Spleen (tissue), 11 donors: ENCODE measurements at regions not wholly inside any gene's neighbourhood (a gene's known extent, or its start where the extent isn't known, plus 50 kb on each side); places are given as distances from the start of the nearest gene placed in this dataset.
"Not testable (repeated sequence)": the region's sequence is repeated elsewhere in the genome, so short reads cannot be mapped to it uniquely, and the experiment has no call there.

ENCODE experiments used
- DNase-seq: peaks from one replicate; pipeline ENCODE4 v3.0.0-alpha.2; 2020
- H3K27ac ChIP-seq, 8 donors: fragments of 200-600 bp; sonication (generic) in 7 of 8; 1 replicate in 4 of 8; 2 replicates in 4 of 8; pipeline versions ENCODE4 v1.5.0 to v1.8.0; 2016 to 2021; ENCODE audit warnings: inconsistent platforms in 4 of 8, mild to moderate bottlenecking in 4 of 8, moderate library complexity in 1 of 8
- H3K27me3 ChIP-seq, 7 donors: fragments of 200-600 bp; sonication (generic) in 6 of 7; replicated peaks in 1 of 7; 1 replicate in 4 of 7; 2 replicates in 3 of 7; pipeline versions ENCODE4 v1.5.0 to v1.8.0; 2016 to 2021; ENCODE audit warnings: inconsistent platforms in 3 of 7, mild to moderate bottlenecking in 1 of 7
- H3K36me3 ChIP-seq, 6 donors: fragments of 200-600 bp; sonication (generic) in 5 of 6; 1 replicate in 4 of 6; 2 replicates in 2 of 6; pipeline versions ENCODE4 v1.5.0 to v1.8.0; 2016 to 2021; ENCODE audit warnings: inconsistent platforms in 2 of 6
- H3K4me1 ChIP-seq, 6 donors: fragments of 200-600 bp; sonication (generic) in 5 of 6; 1 replicate in 3 of 6; 2 replicates in 3 of 6; pipeline versions ENCODE4 v1.5.0 to v1.8.0; 2016 to 2021; ENCODE audit warnings: inconsistent platforms in 3 of 6
- H3K4me3 ChIP-seq, 8 donors: fragments of 200-600 bp; sonication (generic) in 7 of 8; 1 replicate in 4 of 8; 2 replicates in 4 of 8; pipeline versions ENCODE4 v1.5.0 to v1.8.0; 2016 to 2021; ENCODE audit warnings: inconsistent platforms in 4 of 8, mild to moderate bottlenecking in 4 of 8, moderate library complexity in 2 of 8
- H3K9me3 ChIP-seq, 8 donors: fragments of 200-600 bp; sonication (generic) in 7 of 8; 1 replicate in 4 of 8; 2 replicates in 4 of 8; pipeline versions ENCODE4 v1.5.0 to v1.8.0; 2016 to 2021; ENCODE audit warnings: inconsistent platforms in 4 of 8
- POLR2A ChIP-seq, 3 donors: fragments of 450-650 bp; IDR thresholded peaks; one replicate each; pipeline ENCODE4 v1.5.1; 2017; ENCODE audit warnings: antibody characterized with exemption in 3 of 3, mild to moderate bottlenecking in 1 of 3
- POLR2AphosphoS5 ChIP-seq, 3 donors: sonication (generic); formaldehyde crosslinking; IDR thresholded peaks; one replicate each; pipeline ENCODE4 v1.5.1; 2017; ENCODE audit warnings: antibody characterized with exemption in 3 of 3
- WGBS, 5 donors: extraction: QIAGEN DNeasy Blood & Tissue Kit in 3 of 5; methylation state at CpG; one replicate each; pipeline versions ENCODE4 v1.1.5 to v1.1.7; 2013 to 2018; 5-methylcytosine and 5-hydroxymethylcytosine counted together
- intact Hi-C: fragments of 100-400 bp; cut with DNase I; formaldehyde crosslinking; loops from one replicate; pipeline ENCODE4 v1.15.0; 2023; ENCODE audit warnings: low total_unique reads
- TF ChIP-seq, protein P1 (sequence below), 11 experiments: fragments of 200-600 bp in 7 of 11; fragments of 450-650 bp in 4 of 11; sonication (generic) in 4 of 11; IDR thresholded peaks in 8 of 11; conservative IDR thresholded peaks in 3 of 11; 1 replicate in 7 of 11; 2 replicates in 4 of 11; pipeline versions ENCODE4 v1.4.0 to v1.8.0; 2016 to 2021; ENCODE audit warnings: antibody characterized with exemption in 11 of 11, inconsistent platforms in 4 of 11, mild to moderate bottlenecking in 1 of 11
- donor health status: healthy with polysubstance abuse.
- donor health status: DM: no; HTN: no; CAD: no; lungs with moderate emphysema.
- donor health status: DM: no; HTN: no; CAD: no.
- donor health status: Bipolar disorder and iron deficiency.
- donor health status: healthy.
- donor health status: DM: no; HTN: no; CAD: no.
- donor health status: DM: yes; HTN: yes; CAD: no.

- DNase-seq = no peak
- intact Hi-C loops = no loop called here
- no peaks in the 10 kb centered on the region for H3K27me3 ChIP-seq
- no peak overlapping the region for H3K27ac ChIP-seq
- WGBS, 5 donors = 81 to 89% (median 86%) methylated on average over 6 of the region's 6 CpGs
- H3K36me3 ChIP-seq = no peaks in the 10 kb centered on the region
- TF ChIP-seq POLR2AphosphoS5 (IDR thresholded peaks at IDR 0.05) (no peak), POLR2A (IDR thresholded peaks at IDR 0.05) (no peak)
- TF ChIP-seq, protein P1, sequence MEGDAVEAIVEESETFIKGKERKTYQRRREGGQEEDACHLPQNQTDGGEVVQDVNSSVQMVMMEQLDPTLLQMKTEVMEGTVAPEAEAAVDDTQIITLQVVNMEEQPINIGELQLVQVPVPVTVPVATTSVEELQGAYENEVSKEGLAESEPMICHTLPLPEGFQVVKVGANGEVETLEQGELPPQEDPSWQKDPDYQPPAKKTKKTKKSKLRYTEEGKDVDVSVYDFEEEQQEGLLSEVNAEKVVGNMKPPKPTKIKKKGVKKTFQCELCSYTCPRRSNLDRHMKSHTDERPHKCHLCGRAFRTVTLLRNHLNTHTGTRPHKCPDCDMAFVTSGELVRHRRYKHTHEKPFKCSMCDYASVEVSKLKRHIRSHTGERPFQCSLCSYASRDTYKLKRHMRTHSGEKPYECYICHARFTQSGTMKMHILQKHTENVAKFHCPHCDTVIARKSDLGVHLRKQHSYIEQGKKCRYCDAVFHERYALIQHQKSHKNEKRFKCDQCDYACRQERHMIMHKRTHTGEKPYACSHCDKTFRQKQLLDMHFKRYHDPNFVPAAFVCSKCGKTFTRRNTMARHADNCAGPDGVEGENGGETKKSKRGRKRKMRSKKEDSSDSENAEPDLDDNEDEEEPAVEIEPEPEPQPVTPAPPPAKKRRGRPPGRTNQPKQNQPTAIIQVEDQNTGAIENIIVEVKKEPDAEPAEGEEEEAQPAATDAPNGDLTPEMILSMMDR (IDR thresholded peaks at IDR 0.05 in 8 of 11, conservative IDR thresholded peaks at IDR 0.05 in 3 of 11) = no peak
- H3K9me3 ChIP-seq = peaks cover 0 to 9% (median 0%) of the 10 kb centered on the region in 8 donors
- no peaks in the 10 kb centered on the region for H3K4me1 ChIP-seq
- no peak overlapping the region for H3K4me3 ChIP-seq
These were observed 679.7 kb upstream of the SOX9 start for GRCh38 chr17:71441098-71441497.

DNA sequence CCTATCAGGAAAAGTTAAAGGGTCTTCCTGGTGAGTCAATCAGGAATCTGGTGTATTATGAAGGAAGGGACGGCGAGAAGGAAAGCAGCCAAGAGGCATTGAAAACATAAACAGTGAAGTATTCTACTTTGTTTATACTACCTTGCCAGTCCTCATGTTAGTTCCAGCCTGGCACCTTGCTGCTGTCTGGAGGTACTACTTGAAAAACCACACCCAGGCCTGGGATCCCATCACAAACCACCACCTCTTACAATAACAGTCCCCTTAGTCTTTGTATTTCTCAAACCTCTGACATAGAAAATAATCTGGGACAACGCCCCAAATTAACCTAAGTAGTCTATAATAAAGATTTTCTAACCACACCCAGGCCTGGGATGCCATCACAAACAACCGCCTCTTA is 676.7 kb upstream of the SOX9 start:
- H3K27ac ChIP-seq = no peak overlapping the region
- 71 to 83% (median 82%) methylated on average over 4 of the region's 4 CpGs for WGBS, 5 donors
- peaks cover 0 to 9% (median 0%) of the 10 kb centered on the region in 8 donors for H3K9me3 ChIP-seq

GRCh38 chr17:71446645-71447437 is 674.0 kb upstream of the SOX9 start:
- H3K4me1 ChIP-seq = no peaks in the 10 kb centered on the region
- H3K27me3 ChIP-seq = no peaks in the 10 kb centered on the region
- H3K27ac ChIP-seq = no peak overlapping the region
- no peak for TF ChIP-seq POLR2AphosphoS5 (IDR thresholded peaks at IDR 0.05)
- TF ChIP-seq POLR2A (IDR thresholded peaks at IDR 0.05) = no peak
- TF ChIP-seq, protein P1 (IDR thresholded peaks at IDR 0.05 in 8 of 11, conservative IDR thresholded peaks at IDR 0.05 in 3 of 11) = no peak
- intact Hi-C loops = no loop called here
- H3K36me3 ChIP-seq = no peaks in the 10 kb centered on the region
- WGBS, 5 donors = 72 to 86% (median 81%) methylated on average over 2 of the region's 2 CpGs
- H3K4me3 ChIP-seq = no peak overlapping the region
- DNase-seq = no peak
- H3K9me3 ChIP-seq = no peaks in the 10 kb centered on the region

More for the DNA sequence above, 676.7 kb upstream of the SOX9 start:
- Histone ChIP-seq H3K36me3 (no peaks in the 10 kb centered on the region), H3K4me1 (no peaks in the 10 kb centered on the region), H3K4me3 (no peak overlapping the region), H3K27me3 (no peaks in the 10 kb centered on the region)
- intact Hi-C loops = no loop called here
- no peak for DNase-seq
- no peak for TF ChIP-seq POLR2AphosphoS5 (IDR thresholded peaks at IDR 0.05)

- 84 to 91% (median 88%) methylated on average over 3 of the region's 3 CpGs for WGBS, 5 donors
- TF ChIP-seq, protein P1 (IDR thresholded peaks at IDR 0.05 in 8 of 11, conservative IDR thresholded peaks at IDR 0.05 in 3 of 11) = no peak
- no peak for TF ChIP-seq POLR2AphosphoS5 (IDR thresholded peaks at IDR 0.05)
- TF ChIP-seq POLR2A (IDR thresholded peaks at IDR 0.05) = no peak
- H3K27ac ChIP-seq = no peak overlapping the region
- intact Hi-C loops = no loop called here
- no peak overlapping the region for H3K4me3 ChIP-seq
- no peaks in the 10 kb centered on the region for H3K27me3 ChIP-seq
- no peaks in the 10 kb centered on the region for H3K4me1 ChIP-seq
- no peaks in the 10 kb centered on the region for H3K9me3 ChIP-seq
- DNase-seq = no peak
- no peaks in the 10 kb centered on the region for H3K36me3 ChIP-seq
These were observed 673.2 kb upstream of the SOX9 start for GRCh38 chr17:71447644-71448043.

- H3K27ac ChIP-seq, H3K4me3 ChIP-seq, H3K27me3 ChIP-seq, DNase-seq, H3K36me3 ChIP-seq, H3K9me3 ChIP-seq, intact Hi-C loops, H3K4me1 ChIP-seq: not testable (repeated sequence)
- 38 to 80% (median 72%) methylated on average over 2 of the region's 2 CpGs for WGBS, 5 donors
These were observed 670.2 kb upstream of the SOX9 start for GRCh38 chr17:71450657-71451056.
